ENCODE measurements at regions not wholly inside any gene's neighbourhood (a gene's known extent, or its start where the extent isn't known, plus 50 kb on each side); places are given as distances from the start of the nearest gene placed in this dataset.

- Histone ChIP-seq H3K36me3 (replicated peaks in 1 of 2; ENCODE audit: control insufficient read depth in 1 of 2, insufficient read depth in 2 of 2, low read length in 2 of 2) (no peaks in the 10 kb centered on the region), H2AFZ (ENCODE audit: low read length) (no peak overlapping the region), H3K79me2 (ENCODE audit: insufficient read depth, low read length) (no peaks in the 10 kb centered on the region), H4K20me1 (ENCODE audit: insufficient read depth, low read length) (no peaks in the 10 kb centered on the region), H3K9me3 (ENCODE audit: low read length) (no peaks in the 10 kb centered on the region), H3K4me3 (replicated peaks in 1 of 3; ENCODE audit: insufficient read depth in 1 of 3, low read depth in 2 of 3, low read length in 3 of 3) (no peak overlapping the region), H3K4me2 (ENCODE audit: low read depth, low read length) (no peak overlapping the region), H3K4me1 (ENCODE audit: insufficient read depth, low read length) (no peaks in the 10 kb centered on the region), H3K9ac (ENCODE audit: insufficient read depth, low read depth, low read length) (no peak overlapping the region), H3K27ac (ENCODE audit: extremely low read length, insufficient read depth, low read length) (no peak overlapping the region), H3K27me3 (ENCODE audit: control insufficient read depth in 1 of 2, insufficient read depth in 2 of 2, low read length in 2 of 2) (no peaks in the 10 kb centered on the region)
- ATAC-seq, result no peak
- BruUV-seq (replicated peaks), result no TSS peak
- intact Hi-C loops (cut with micrococcal nuclease; ENCODE audit: unreplicated experiment) (no loop called here), in situ Hi-C loops (cut with HindIII; ENCODE audit: extremely low pct_ligation_motif_present, low pct_unique_long_range_greater_than_20kb) (no loop called here)
- TF ChIP-seq ZNF335 (CRISPR knock-in tag; IDR thresholded peaks at IDR 0.05) (no peak), ZMAT3 (CRISPR knock-in tag; conservative IDR thresholded peaks at IDR 0.05) (no peak), ZSCAN12 (CRISPR knock-in tag; IDR thresholded peaks at IDR 0.05) (no peak), DNMT1 (CRISPR knock-in tag; IDR thresholded peaks at IDR 0.05) (no peak), SP2 (CRISPR knock-in tag; IDR thresholded peaks at IDR 0.05) (no peak), ZNF564 (CRISPR knock-in tag; IDR thresholded peaks at IDR 0.05) (no peak), ZNF232 (CRISPR knock-in tag; IDR thresholded peaks at IDR 0.05; ENCODE audit: borderline replicate concordance) (no peak), HNF4A (CRISPR knock-in tag; IDR thresholded peaks at IDR 0.05) (no peak), CENPT (CRISPR knock-in tag; IDR thresholded peaks at IDR 0.05; ENCODE audit: low read depth) (no peak), FOSL2 (CRISPR knock-in tag; IDR thresholded peaks at IDR 0.05) (no peak), ZNF792 (CRISPR knock-in tag; IDR thresholded peaks at IDR 0.05) (no peak), NFKBIZ (CRISPR knock-in tag; IDR thresholded peaks at IDR 0.05) (no peak), ZNF430 (CRISPR knock-in tag; IDR thresholded peaks at IDR 0.05) (no peak), REXO4 (CRISPR knock-in tag; IDR thresholded peaks at IDR 0.05; ENCODE audit: borderline replicate concordance) (no peak), CCAR2 (optimal IDR thresholded peaks at IDR 0.05; ENCODE audit: low read depth, low read length) (no peak)
- TF ChIP-seq, protein P1, sequence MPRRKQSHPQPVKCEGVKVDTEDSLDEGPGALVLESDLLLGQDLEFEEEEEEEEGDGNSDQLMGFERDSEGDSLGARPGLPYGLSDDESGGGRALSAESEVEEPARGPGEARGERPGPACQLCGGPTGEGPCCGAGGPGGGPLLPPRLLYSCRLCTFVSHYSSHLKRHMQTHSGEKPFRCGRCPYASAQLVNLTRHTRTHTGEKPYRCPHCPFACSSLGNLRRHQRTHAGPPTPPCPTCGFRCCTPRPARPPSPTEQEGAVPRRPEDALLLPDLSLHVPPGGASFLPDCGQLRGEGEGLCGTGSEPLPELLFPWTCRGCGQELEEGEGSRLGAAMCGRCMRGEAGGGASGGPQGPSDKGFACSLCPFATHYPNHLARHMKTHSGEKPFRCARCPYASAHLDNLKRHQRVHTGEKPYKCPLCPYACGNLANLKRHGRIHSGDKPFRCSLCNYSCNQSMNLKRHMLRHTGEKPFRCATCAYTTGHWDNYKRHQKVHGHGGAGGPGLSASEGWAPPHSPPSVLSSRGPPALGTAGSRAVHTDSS (CRISPR knock-in tag; conservative IDR thresholded peaks at IDR 0.05), result no peak
- TF ChIP-seq, protein P2, sequence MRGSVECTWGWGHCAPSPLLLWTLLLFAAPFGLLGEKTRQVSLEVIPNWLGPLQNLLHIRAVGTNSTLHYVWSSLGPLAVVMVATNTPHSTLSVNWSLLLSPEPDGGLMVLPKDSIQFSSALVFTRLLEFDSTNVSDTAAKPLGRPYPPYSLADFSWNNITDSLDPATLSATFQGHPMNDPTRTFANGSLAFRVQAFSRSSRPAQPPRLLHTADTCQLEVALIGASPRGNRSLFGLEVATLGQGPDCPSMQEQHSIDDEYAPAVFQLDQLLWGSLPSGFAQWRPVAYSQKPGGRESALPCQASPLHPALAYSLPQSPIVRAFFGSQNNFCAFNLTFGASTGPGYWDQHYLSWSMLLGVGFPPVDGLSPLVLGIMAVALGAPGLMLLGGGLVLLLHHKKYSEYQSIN (CRISPR knock-in tag; IDR thresholded peaks at IDR 0.05; ENCODE audit: borderline replicate concordance), result no peak
- ChIA-PET POLR2A (no interaction called here), CTCF (ENCODE audit: low intra/inter-chr PET ratio, low total read pairs) (interaction anchor here (0.7 kb wide), 1 partner anchor 426 kb away, joined by 3 read pairs; no protein-coding TSS in a partner anchor)
- 1% methylated on average over 3 of the region's 3 CpGs for WGBS (ENCODE audit: low lambda C conversion rate)
- no peak for DNase-seq (ENCODE audit: low spot score)
- FAIRE-seq, result no peak
Observed at GRCh38 chr2:221289389-221289788, 282.7 kb downstream of the EPHA4 start.
